Keratinocyte (primary cell): ENCODE measurements at regions not wholly inside any gene's neighbourhood (a gene's known extent, or its start where the extent isn't known, plus 50 kb on each side); places are given as distances from the start of the nearest gene placed in this dataset.

Source experiments
- EZH2 ChIP-seq: IDR thresholded peaks from one replicate; pipeline ENCODE4 v1.6.1; 2012; ENCODE audit warnings: inconsistent platforms, mild to moderate bottlenecking, low read length, moderate library complexity
- TF ChIP-seq, protein P1 (sequence below), 3 experiments: IDR thresholded peaks in 1 of 3; conservative IDR thresholded peaks in 1 of 3; optimal IDR thresholded peaks in 1 of 3; 2 replicates in 2 of 3; 3 replicates in 1 of 3; pipeline versions ENCODE3 to v1.5.1; 2011; ENCODE audit warnings: low read length in 3 of 3, mild to moderate bottlenecking in 3 of 3, moderate library complexity in 2 of 3, control low read depth in 1 of 3, inconsistent platforms in 1 of 3; ENCODE audit not compliant: insufficient read depth in 2 of 3; ENCODE audit errors: extremely low read depth in 1 of 3

DNA sequence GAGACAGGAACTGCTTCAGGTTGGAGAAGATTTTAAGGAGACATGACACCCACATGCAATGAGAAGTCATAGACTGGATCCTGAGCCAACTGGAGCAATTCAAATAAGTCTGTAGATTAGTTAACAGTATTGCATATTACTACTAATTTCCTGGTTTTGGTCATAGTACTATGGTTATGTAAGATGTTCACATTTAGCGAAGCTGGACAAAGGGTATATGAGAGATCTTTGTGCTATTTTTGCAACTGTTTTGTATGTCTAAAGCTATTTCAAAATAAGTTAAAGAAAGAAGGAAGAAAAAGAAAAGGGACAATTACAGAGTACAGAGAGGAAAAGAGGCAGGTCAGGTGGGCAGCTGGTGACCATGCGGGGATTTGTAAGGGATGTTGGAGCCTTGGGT is 116.5 kb upstream of the SVIL start:
- TF ChIP-seq, protein P1, sequence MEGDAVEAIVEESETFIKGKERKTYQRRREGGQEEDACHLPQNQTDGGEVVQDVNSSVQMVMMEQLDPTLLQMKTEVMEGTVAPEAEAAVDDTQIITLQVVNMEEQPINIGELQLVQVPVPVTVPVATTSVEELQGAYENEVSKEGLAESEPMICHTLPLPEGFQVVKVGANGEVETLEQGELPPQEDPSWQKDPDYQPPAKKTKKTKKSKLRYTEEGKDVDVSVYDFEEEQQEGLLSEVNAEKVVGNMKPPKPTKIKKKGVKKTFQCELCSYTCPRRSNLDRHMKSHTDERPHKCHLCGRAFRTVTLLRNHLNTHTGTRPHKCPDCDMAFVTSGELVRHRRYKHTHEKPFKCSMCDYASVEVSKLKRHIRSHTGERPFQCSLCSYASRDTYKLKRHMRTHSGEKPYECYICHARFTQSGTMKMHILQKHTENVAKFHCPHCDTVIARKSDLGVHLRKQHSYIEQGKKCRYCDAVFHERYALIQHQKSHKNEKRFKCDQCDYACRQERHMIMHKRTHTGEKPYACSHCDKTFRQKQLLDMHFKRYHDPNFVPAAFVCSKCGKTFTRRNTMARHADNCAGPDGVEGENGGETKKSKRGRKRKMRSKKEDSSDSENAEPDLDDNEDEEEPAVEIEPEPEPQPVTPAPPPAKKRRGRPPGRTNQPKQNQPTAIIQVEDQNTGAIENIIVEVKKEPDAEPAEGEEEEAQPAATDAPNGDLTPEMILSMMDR (optimal IDR thresholded peaks at IDR 0.05 in 1 of 3, IDR thresholded peaks at IDR 0.05 in 1 of 3, conservative IDR thresholded peaks at IDR 0.05 in 1 of 3; ENCODE audit: extremely low read depth in 1 of 3, insufficient read depth in 2 of 3, low read length in 3 of 3): no peak
- no peak for TF ChIP-seq EZH2
